ENCODE measurements at regions not wholly inside any gene's neighbourhood (a gene's known extent, or its start where the extent isn't known, plus 50 kb on each side); places are given as distances from the start of the nearest gene placed in this dataset.

DNA sequence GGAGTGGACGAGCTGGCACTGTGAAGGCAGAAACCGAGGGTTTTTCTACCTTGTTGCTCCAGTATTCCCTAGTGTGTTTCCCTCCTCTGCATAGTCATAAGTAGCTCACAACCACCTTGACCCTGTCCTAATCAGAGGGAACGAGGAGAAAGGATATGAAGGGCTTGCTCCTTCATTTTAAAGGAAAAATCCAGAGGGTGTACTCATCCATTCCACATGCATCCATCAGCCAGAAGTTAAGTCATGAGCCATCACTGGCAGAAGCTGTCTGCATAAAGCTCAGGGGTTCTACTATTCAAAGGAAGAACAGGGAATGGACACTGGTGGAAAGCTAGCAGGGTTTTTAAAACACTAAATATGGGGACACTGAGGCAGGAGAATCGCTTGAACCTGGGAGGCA lies 84.3 kb upstream of the FOXN3 start (continued):
- no peak for TF ChIP-seq MEF2A (IDR thresholded peaks at IDR 0.05; ENCODE audit: insufficient read depth, low read depth, low read length)

DNA sequence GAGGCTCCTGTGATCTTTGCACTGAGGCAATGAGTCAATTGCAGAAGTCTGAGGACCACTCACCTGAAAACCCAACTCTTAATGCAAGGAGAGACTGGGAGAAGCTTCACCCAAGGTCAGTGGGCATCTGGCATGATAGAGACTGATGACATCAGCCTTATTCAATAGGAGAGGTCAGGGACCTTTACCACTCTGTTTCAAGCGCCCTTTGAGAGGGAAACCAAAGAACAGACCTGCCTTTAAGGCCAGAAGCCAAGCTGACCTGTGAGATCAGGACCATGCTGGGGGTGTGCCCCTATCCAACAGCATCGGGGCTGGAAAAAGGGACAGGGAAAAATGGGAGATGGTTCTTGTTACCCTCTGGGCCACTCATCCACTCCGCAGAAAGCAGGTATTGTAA lies 83.3 kb upstream of the FOXN3 start:
- no peak for ATAC-seq
- H3K4me1 ChIP-seq (ENCODE audit: control insufficient read depth, insufficient read depth, low read length) = peaks cover 20% of the 10 kb centered on the region
- no peak for FAIRE-seq
- H3K27me3 ChIP-seq (replicated peaks in 1 of 2; ENCODE audit: control insufficient read depth in 2 of 2, insufficient read depth in 2 of 2, low read length in 1 of 2) = no peaks in the 10 kb centered on the region
- RAD21 ChIA-PET (ENCODE audit: unreplicated experiment) = no interaction called here
- no peak overlapping the region for H3K4me2 ChIP-seq (ENCODE audit: control insufficient read depth, insufficient read depth)
- BruUV-seq (replicated peaks) = no TSS peak
- H3K36me3 ChIP-seq (ENCODE audit: control insufficient read depth in 2 of 2, insufficient read depth in 2 of 2, low read length in 1 of 2) = 0 out of 4 replicates have a peak, but pooled peaks cover 0 to 3% of the 10 kb centered on the region in 2 experiments
- intact Hi-C loops (cut with micrococcal nuclease; ENCODE audit: unreplicated experiment) (no loop called here), in situ Hi-C loops (cut with MboI) (no loop called here)
- no peak for DNase-seq (ENCODE audit: low read depth, low spot score)
- 79% methylated on average over 3 of the region's 3 CpGs for WGBS (ENCODE audit: insufficient coverage, insufficient replicate concordance, low lambda C conversion rate, missing lambda C conversion rate)
- no peak overlapping the region for H3K27ac ChIP-seq (ENCODE audit: control insufficient read depth, insufficient read depth)
- CTCF ChIA-PET = interaction anchor here (0.7 kb wide), 1 partner anchor 33 kb away, joined by 3 read pairs; no protein-coding TSS in a partner anchor
- SMC1A ChIA-PET (ENCODE audit: uncharacterized antibody, unreplicated experiment) = no interaction called here
- H4K20me1 ChIP-seq (ENCODE audit: control insufficient read depth, insufficient read depth) = no peaks in the 10 kb centered on the region
- no peaks in the 10 kb centered on the region for H3K79me2 ChIP-seq (ENCODE audit: control insufficient read depth, insufficient read depth, low read length)
- TF ChIP-seq NFYB (IDR thresholded peaks at IDR 0.05; ENCODE audit: insufficient read depth, low read depth, low read length) (no peak), ASH2L (IDR thresholded peaks at IDR 0.05; ENCODE audit: borderline replicate concordance, low read depth) (no peak), SMARCA5 (IDR thresholded peaks at IDR 0.05) (no peak), MXI1 (IDR thresholded peaks at IDR 0.05; ENCODE audit: low read depth, low read length) (no peak), ESRRA (IDR thresholded peaks at IDR 0.05; ENCODE audit: low read length) (no peak), NR2F1 (conservative IDR thresholded peaks at IDR 0.05) (no peak), MEF2B (IDR thresholded peaks at IDR 0.05; ENCODE audit: partially characterized antibody, poor library complexity, severe bottlenecking) (no peak), CBX5 (IDR thresholded peaks at IDR 0.05; ENCODE audit: low read depth) (no peak), NFXL1 (IDR thresholded peaks at IDR 0.05; ENCODE audit: borderline replicate concordance) (no peak), NRF1 (conservative IDR thresholded peaks at IDR 0.05; ENCODE audit: low read depth, low read length) (no peak), RELB (IDR thresholded peaks at IDR 0.05; ENCODE audit: low read depth) (no peak), STAT3 (IDR thresholded peaks at IDR 0.05; ENCODE audit: low read depth, low read length) (no peak), FOXK2 (IDR thresholded peaks at IDR 0.05) (no peak), RAD21 (IDR thresholded peaks at IDR 0.05; ENCODE audit: insufficient read depth, low read depth, low read length) (no peak), RB1 (IDR thresholded peaks at IDR 0.05; ENCODE audit: borderline replicate concordance) (no peak), HDAC2 (IDR thresholded peaks at IDR 0.05) (no peak), SP1 (IDR thresholded peaks at IDR 0.05; ENCODE audit: low read depth, low read length) (no peak)
- TF ChIP-seq, protein P1, sequence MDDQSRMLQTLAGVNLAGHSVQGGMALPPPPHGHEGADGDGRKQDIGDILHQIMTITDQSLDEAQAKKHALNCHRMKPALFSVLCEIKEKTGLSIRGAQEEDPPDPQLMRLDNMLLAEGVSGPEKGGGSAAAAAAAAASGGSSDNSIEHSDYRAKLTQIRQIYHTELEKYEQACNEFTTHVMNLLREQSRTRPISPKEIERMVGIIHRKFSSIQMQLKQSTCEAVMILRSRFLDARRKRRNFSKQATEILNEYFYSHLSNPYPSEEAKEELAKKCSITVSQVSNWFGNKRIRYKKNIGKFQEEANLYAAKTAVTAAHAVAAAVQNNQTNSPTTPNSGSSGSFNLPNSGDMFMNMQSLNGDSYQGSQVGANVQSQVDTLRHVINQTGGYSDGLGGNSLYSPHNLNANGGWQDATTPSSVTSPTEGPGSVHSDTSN (IDR thresholded peaks at IDR 0.05; ENCODE audit: insufficient replicate concordance, low read depth, low read length) = no peak
- POLR2A ChIA-PET = no interaction called here
- no peak overlapping the region for H3K9ac ChIP-seq (ENCODE audit: control insufficient read depth, insufficient read depth, low read length)
- H2AFZ ChIP-seq (ENCODE audit: control insufficient read depth, low read depth, low read length) = no peak overlapping the region
- H3K9me3 ChIP-seq (replicated peaks; ENCODE audit: control insufficient read depth, insufficient read depth, low read length) = no peaks in the 10 kb centered on the region
- H3K4me3 ChIP-seq = no peak overlapping the region

All from GM12878 (cell line).